Sigmoid colon (tissue), 6 donors: ENCODE measurements at regions not wholly inside any gene's neighbourhood (a gene's known extent, or its start where the extent isn't known, plus 50 kb on each side); places are given as distances from the start of the nearest gene placed in this dataset.

Experiments
- DNase-seq: peaks from one replicate; pipeline ENCODE4 v3.0.0-alpha.2; 2019
- H3K27ac ChIP-seq, 4 donors: fragments of 200-600 bp; sonication (generic); one replicate each; pipeline ENCODE4 v1.5.1; 2016 to 2019; ENCODE audit warnings: mild to moderate bottlenecking in 1 of 4
- H3K27me3 ChIP-seq, 3 donors: fragments of 200-600 bp; sonication (generic); one replicate each; pipeline ENCODE4 v1.5.1; 2019; ENCODE audit warnings: mild to moderate bottlenecking in 1 of 3
- H3K36me3 ChIP-seq, 4 donors: fragments of 200-600 bp; sonication (generic); one replicate each; pipeline ENCODE4 v1.5.1; 2016 to 2019
- H3K4me1 ChIP-seq, 4 donors: fragments of 200-600 bp; sonication (generic); one replicate each; pipeline ENCODE4 v1.5.1; 2017 to 2019
- H3K4me3 ChIP-seq, 4 donors: fragments of 200-600 bp; sonication (generic); one replicate each; pipeline ENCODE4 v1.5.1; 2017 to 2019; ENCODE audit warnings: mild to moderate bottlenecking in 2 of 4, moderate library complexity in 1 of 4
- H3K9me3 ChIP-seq, 4 donors: fragments of 200-600 bp in 3 of 4; sonication (generic) in 3 of 4; one replicate each; pipeline versions ENCODE4 v1.5.1 to v1.6.1; 2013 to 2019
- EP300 ChIP-seq, 4 donors: sonication (generic); formaldehyde crosslinking; IDR thresholded peaks; one replicate each; pipeline ENCODE4 v1.6.1; 2017; ENCODE audit warnings: antibody characterized with exemption in 4 of 4
- POLR2A ChIP-seq, 2 donors: fragments of 450-650 bp; IDR thresholded peaks; one replicate each; pipeline ENCODE4 v1.6.1; 2016; ENCODE audit warnings: antibody characterized with exemption in 2 of 2, mild to moderate bottlenecking in 2 of 2, moderate library complexity in 2 of 2
- POLR2AphosphoS5 ChIP-seq, 4 donors: sonication (generic); formaldehyde crosslinking; IDR thresholded peaks; one replicate each; pipeline ENCODE4 v1.6.1; 2017; ENCODE audit warnings: antibody characterized with exemption in 4 of 4
- WGBS, 2 donors: extraction: QIAGEN DNeasy Blood & Tissue Kit; methylation state at CpG; one replicate each; pipeline ENCODE4 v1.1.7; 2013; 5-methylcytosine and 5-hydroxymethylcytosine counted together
- intact Hi-C: fragments of 100-400 bp; cut with DNase I; formaldehyde crosslinking; loops from one replicate; pipeline ENCODE4 v1.15.1; 2023
- TF ChIP-seq, protein P1 (sequence below), 4 experiments: fragments of 450-650 bp in 3 of 4; fragments of 200-600 bp in 1 of 4; IDR thresholded peaks; one replicate each; pipeline ENCODE4 v1.5.1; 2016 to 2019; ENCODE audit warnings: antibody characterized with exemption in 4 of 4, mild to moderate bottlenecking in 3 of 4, moderate library complexity in 2 of 4
- donor health status: healthy with polysubstance abuse.
- donor health status: healthy.

- Histone ChIP-seq H3K27me3 (no peaks in the 10 kb centered on the region), H3K4me3 (no peak overlapping the region), H3K27ac (peak overlapping the region in 1 of 4 donors; percentile 4), H3K9me3 (no peaks in the 10 kb centered on the region), H3K4me1 (peaks cover 0 to 23% (median 16%) of the 10 kb centered on the region in 4 donors), H3K36me3 (no peaks in the 10 kb centered on the region)
- peak; percentile 55 for DNase-seq
- TF ChIP-seq EP300 (IDR thresholded peaks at IDR 0.05): no peak
- no peak for TF ChIP-seq POLR2A (IDR thresholded peaks at IDR 0.05)
- no peak for TF ChIP-seq POLR2AphosphoS5 (IDR thresholded peaks at IDR 0.05)
- intact Hi-C loops: no loop called here
- WGBS, 2 donors: 84 to 86% methylated on average over 19 of the region's 19 CpGs
Measured at GRCh38 chr2:239462671-239463506, 62.1 kb upstream of the HDAC4 start.

GRCh38 chr2:239462191-239462515 lies 61.3 kb upstream of the HDAC4 start:
- DNase-seq: peak; percentile 51
- no peaks in the 10 kb centered on the region for H3K27me3 ChIP-seq
- intact Hi-C loops: no loop called here

GRCh38 chr2:239461291-239462190 lies 60.7 kb upstream of the HDAC4 start:
- H3K4me1 ChIP-seq: peaks cover 0 to 23% (median 16%) of the 10 kb centered on the region in 4 donors
- peak; percentile 53 for DNase-seq
- TF ChIP-seq EP300 (IDR thresholded peaks at IDR 0.05) (no peak), POLR2AphosphoS5 (IDR thresholded peaks at IDR 0.05) (no peak), POLR2A (IDR thresholded peaks at IDR 0.05) (no peak)
- TF ChIP-seq, protein P1, sequence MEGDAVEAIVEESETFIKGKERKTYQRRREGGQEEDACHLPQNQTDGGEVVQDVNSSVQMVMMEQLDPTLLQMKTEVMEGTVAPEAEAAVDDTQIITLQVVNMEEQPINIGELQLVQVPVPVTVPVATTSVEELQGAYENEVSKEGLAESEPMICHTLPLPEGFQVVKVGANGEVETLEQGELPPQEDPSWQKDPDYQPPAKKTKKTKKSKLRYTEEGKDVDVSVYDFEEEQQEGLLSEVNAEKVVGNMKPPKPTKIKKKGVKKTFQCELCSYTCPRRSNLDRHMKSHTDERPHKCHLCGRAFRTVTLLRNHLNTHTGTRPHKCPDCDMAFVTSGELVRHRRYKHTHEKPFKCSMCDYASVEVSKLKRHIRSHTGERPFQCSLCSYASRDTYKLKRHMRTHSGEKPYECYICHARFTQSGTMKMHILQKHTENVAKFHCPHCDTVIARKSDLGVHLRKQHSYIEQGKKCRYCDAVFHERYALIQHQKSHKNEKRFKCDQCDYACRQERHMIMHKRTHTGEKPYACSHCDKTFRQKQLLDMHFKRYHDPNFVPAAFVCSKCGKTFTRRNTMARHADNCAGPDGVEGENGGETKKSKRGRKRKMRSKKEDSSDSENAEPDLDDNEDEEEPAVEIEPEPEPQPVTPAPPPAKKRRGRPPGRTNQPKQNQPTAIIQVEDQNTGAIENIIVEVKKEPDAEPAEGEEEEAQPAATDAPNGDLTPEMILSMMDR (IDR thresholded peaks at IDR 0.05): no peak
- 58 to 84% methylated on average over 19 of the region's 19 CpGs for WGBS, 2 donors
- no peak overlapping the region for H3K27ac ChIP-seq
- H3K9me3 ChIP-seq: no peaks in the 10 kb centered on the region
- no peaks in the 10 kb centered on the region for H3K36me3 ChIP-seq
- intact Hi-C loops: no loop called here
- no peak overlapping the region for H3K4me3 ChIP-seq
- H3K27me3 ChIP-seq: no peaks in the 10 kb centered on the region

More at GRCh38 chr2:239462191-239462515, 61.3 kb upstream of the HDAC4 start:
- H3K27ac ChIP-seq: no peak overlapping the region
- H3K9me3 ChIP-seq: no peaks in the 10 kb centered on the region
- 93 to 95% methylated on average over 7 of the region's 7 CpGs for WGBS, 2 donors
- peaks cover 0 to 23% (median 16%) of the 10 kb centered on the region in 4 donors for H3K4me1 ChIP-seq
- no peak for TF ChIP-seq EP300 (IDR thresholded peaks at IDR 0.05)
- no peak for TF ChIP-seq POLR2A (IDR thresholded peaks at IDR 0.05)
- TF ChIP-seq, protein P1 (IDR thresholded peaks at IDR 0.05): no peak
- TF ChIP-seq POLR2AphosphoS5 (IDR thresholded peaks at IDR 0.05): no peak
- no peak overlapping the region for H3K4me3 ChIP-seq
- no peaks in the 10 kb centered on the region for H3K36me3 ChIP-seq

GRCh38 chr2:239460780-239461179 lies 60.0 kb upstream of the HDAC4 start:
- Histone ChIP-seq H3K36me3 (no peaks in the 10 kb centered on the region), H3K4me1 (peaks cover 0 to 22% (median 16%) of the 10 kb centered on the region in 4 donors), H3K27me3 (no peaks in the 10 kb centered on the region), H3K9me3 (no peaks in the 10 kb centered on the region), H3K27ac (no peak overlapping the region), H3K4me3 (no peak overlapping the region)
- 63% methylated on average over 5 of the region's 5 CpGs for WGBS, 2 donors
- TF ChIP-seq, protein P1 (IDR thresholded peaks at IDR 0.05): no peak
- TF ChIP-seq POLR2AphosphoS5 (IDR thresholded peaks at IDR 0.05) (no peak), EP300 (IDR thresholded peaks at IDR 0.05) (no peak)
- peak; percentile 39 for DNase-seq
- intact Hi-C loops: no loop called here

DNA sequence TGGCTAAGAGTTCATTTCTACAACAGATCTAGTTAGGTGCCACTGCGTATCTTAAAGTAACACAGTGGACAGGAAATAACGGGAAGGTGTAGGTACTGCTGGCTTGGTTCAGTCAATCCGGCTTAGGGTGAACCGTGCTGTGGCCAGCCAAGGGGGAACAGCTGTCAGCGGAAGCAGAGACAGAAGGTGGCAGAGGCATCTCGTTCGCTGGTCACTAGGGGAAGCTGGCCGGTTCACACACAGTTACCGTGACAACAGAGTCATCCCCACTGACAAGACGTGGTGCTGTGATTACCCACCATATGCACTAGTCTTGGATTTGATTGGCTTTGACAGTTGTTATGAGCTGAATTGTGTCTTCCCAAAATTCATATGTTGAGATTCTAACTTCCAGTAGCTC lies 58.8 kb upstream of the HDAC4 start:
- peak; percentile 12 for DNase-seq
- intact Hi-C loops: no loop called here
- 87 to 88% methylated on average over 10 of the region's 10 CpGs for WGBS, 2 donors

More for the DNA sequence above, 58.8 kb upstream of the HDAC4 start:
- Histone ChIP-seq H3K27ac (no peak overlapping the region), H3K9me3 (no peaks in the 10 kb centered on the region), H3K4me1 (peaks cover 0 to 11% (median 8%) of the 10 kb centered on the region in 4 donors), H3K27me3 (no peaks in the 10 kb centered on the region), H3K36me3 (no peaks in the 10 kb centered on the region), H3K4me3 (no peak overlapping the region)
- TF ChIP-seq EP300 (IDR thresholded peaks at IDR 0.05) (no peak), POLR2AphosphoS5 (IDR thresholded peaks at IDR 0.05) (no peak), POLR2A (IDR thresholded peaks at IDR 0.05) (no peak)
